GM21515 (cell line): ENCODE measurements at regions not wholly inside any gene's neighbourhood (a gene's known extent, or its start where the extent isn't known, plus 50 kb on each side); places are given as distances from the start of the nearest gene placed in this dataset.
"Not testable (repeated sequence)": the region's sequence is repeated elsewhere in the genome, so short reads cannot be mapped to it uniquely, and the experiment has no call there.

Experiments used
- ATAC-seq: cut with Tn5 transposase; IDR thresholded peaks from one replicate; pipeline ENCODE4 v1.9.1; 2021; ENCODE audit not compliant: unreplicated experiment

DNA sequence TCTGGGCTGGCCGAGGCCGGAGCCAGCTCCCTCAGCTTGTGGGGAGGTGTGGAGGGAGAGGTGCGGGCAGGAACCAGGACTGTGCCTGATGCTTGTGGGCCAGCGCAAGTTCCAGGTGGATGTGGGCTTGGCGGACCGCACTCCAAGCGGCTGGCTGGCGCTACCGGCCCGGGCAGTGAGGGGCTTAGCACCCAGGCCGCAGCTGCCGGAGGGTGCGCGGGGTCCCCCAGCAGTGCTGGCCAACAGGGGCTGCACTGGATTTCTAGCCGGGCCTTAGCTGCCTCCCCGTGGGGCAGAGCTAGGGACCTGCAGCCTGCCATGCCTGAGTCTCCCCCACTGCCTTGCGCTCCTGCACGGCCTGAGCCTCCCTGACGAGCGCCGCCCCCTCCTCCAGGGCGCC is 242.8 kb downstream of the CCSER2 start:
- no peak for ATAC-seq

DNA sequence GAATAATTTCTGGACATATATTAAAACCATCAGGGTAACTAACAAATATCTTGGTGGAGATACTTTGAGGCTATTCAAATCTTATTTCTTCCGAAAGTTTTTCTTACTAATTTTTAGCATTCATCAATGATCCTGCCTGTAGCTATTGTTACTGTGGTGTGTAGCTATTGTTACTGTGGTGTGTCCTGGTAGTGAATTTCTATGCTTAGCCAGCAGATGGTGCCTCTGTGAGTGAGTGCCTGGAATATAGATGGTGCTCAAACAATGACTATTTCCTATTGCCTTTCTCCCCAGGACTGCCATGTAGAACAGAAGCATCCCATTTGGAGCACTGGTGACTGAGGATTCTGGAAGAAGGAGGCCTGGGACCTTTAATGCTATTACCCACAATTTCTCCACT is 245.7 kb downstream of the CCSER2 start:
- ATAC-seq = no peak

DNA sequence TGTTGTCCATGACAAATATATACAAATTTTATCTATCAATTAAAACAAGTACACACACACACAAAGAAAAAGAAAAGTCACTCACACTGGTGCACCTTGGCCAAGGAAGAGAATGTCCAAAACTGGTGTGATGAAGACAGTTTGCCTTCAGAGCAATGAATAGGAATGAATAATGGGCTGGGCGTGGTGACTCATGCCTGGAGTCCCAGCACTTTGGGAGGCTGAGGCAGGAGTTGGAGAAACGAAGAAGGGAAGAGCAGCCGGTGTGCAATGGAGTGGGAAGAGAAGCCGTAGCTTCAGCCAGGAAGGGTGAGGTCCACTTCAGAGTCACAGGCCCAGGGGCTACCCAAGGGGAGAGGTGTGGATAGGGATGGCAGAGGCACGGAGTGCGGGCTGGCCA is 253.6 kb downstream of the CCSER2 start:
- no peak for ATAC-seq

DNA sequence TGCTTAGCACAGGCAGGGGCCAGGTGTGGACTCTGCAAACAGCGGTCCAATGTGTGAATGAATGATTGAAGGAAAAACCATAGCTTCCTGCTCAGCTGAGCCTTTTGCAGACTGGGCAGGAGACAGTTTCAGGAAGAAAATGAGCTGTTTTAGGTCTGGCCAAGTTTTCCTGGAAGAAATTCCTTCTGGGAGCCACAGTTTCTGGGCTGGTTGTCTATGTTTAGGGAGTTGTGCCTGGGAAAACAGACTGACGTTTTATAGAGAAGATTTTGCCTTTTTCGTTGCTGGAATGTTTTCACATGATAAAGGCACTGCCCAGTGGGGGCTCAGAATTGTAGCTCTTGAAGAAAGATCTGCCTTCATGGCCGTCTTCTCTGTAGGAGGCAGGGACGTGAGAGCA is 255.1 kb downstream of the CCSER2 start:
- no peak for ATAC-seq

- no peak for ATAC-seq
Measured at GRCh38 chr10:84587789-84588188, 259.4 kb downstream of the CCSER2 start.

- no peak for ATAC-seq
Measured at GRCh38 chr10:84588426-84588825, 260.0 kb downstream of the CCSER2 start.

DNA sequence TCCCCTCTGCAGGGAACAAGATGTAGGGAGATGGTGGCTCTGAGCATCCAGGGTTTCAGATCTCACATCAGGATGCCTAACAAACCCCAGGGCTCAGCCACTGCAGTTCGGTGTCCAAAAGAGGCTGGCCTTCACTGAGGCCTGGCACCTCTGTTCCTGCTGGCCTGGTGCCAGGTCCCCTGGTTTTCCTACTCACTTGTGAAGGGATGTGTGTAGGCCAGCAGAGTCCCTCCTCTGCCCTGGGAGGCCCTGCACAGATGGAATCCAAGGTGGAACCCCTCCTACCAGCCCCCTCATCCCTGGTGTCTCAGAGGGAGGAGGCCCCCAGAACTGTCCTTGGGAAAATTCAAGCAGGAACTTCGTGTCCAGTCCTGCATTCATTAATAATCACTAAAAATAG is 260.6 kb downstream of the CCSER2 start:
- no peak for ATAC-seq

DNA sequence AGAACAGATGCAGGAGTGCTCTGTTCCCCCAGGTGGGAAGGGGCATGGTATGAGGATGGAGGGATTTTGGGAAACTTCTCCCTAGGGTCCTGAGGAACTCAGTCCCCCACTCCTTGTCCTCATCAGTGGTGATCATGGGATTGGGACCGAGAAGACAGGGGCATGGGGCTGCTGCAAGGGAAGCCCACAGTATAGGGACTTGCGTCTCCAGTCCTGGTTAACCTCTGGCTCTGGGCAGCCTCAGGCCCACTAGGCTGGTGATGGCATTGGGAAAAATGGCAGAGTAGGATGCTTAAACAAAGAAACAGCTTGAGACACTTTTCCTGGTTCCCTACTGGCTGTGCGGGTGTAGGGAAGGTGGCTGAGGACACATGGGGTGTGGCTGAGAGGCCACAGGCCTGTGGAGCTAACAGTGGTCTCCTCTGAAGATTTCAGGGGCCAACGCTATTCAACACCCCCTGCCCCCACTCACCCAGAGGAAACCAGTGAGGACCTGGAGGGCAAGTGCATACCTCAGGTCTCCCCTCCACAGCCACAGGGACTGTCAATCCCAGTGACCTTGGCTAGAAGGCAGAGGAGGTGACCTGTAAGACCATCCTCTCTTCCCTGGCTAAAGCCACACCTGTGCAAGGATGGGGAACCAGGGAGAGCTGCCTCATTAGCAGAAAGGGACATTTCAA is 261.3 kb downstream of the CCSER2 start:
- ATAC-seq = no peak

- no peak for ATAC-seq
Measured at GRCh38 chr10:84590327-84591193, 262.2 kb downstream of the CCSER2 start.

- no peak for ATAC-seq
Measured at GRCh38 chr10:84593506-84593905, 265.1 kb downstream of the CCSER2 start.

DNA sequence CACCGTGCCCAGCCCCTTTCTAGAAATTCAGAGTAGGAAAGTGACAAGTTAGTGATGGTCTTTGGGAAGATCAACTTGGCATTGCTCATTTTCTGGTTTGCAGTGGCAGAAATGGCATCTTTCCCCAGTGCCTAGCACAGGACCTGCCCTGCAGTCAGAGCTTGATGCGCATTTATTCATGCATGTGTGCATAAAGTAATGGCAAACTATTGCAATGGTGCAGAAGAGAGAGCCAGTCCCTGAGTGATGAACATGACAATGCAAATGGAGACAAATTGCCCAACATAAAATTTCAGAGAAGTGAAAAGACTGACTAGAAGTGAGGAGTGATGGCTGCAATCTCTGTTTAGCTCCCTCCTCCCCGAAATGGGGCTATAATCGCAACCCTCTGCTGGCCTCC is 268.2 kb downstream of the CCSER2 start:
- no peak for ATAC-seq

DNA sequence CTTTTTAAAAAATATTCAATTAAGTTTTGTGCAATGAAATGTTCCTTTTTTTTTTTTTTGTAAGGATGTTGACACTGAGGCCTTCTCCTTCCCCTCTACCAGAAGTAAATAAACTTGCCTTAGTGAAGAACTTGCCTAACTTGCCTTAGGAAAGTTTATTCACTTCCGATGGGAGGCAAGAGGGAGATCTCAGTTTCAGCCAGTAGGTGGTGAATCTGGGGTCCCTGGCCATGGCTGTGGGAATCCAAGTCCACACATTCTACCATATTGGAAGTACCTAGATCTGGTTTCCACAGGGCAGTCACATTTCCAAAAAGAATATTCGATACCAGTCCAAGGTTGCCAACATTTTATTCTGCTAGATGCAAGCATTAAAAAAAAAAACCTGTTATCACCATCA is 270.9 kb downstream of the CCSER2 start:
- no peak for ATAC-seq

- no peak for ATAC-seq
Measured at GRCh38 chr10:84600947-84601346, 272.6 kb downstream of the CCSER2 start.

- ATAC-seq = not testable (repeated sequence)
Measured at GRCh38 chr10:84602543-84602942, 274.2 kb downstream of the CCSER2 start.

DNA sequence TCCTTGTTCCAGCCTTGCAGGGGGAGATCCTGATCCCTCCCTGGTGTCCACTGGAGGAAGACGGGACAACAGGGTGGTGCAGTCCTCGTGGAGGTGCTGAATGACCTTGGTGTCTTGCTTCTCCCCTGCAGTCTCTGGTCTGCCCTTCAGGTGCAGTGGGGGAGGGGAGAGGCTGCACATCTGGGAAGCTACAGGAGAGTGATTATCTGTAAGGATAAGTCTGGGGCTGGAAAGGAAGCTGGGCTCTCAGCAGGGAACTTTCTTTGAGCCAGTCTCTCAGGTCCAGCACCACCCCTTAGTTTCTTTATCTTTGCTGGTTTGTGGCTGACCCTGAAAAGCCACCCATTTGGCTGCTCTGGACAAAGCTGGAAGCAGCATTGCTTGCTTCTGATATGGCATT is 275.6 kb downstream of the CCSER2 start:
- no peak for ATAC-seq

GRCh38 chr10:84605802-84606201 is 277.4 kb downstream of the CCSER2 start:
- no peak for ATAC-seq

DNA sequence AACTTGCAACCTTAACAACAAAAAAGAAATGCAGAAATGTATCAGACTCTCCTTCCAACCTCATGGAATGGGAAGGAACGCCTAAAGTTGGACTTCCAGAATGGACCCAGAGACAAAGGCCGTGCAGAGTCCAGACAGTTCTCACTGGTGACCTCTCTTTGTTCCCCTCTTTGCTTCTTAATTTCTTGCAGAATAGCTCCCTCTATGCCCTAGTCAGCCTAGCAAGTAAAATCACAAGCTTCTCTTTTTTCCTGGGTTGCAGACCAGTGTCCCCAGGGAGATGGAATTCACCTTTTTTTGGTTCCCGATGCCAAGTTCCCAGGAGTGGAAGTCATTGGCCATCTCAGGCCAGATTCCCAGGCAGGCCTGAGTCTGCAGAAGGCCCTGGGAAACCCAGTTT is 278.0 kb downstream of the CCSER2 start:
- ATAC-seq = no peak

GRCh38 chr10:84607044-84607443 is 278.7 kb downstream of the CCSER2 start:
- ATAC-seq = no peak

DNA sequence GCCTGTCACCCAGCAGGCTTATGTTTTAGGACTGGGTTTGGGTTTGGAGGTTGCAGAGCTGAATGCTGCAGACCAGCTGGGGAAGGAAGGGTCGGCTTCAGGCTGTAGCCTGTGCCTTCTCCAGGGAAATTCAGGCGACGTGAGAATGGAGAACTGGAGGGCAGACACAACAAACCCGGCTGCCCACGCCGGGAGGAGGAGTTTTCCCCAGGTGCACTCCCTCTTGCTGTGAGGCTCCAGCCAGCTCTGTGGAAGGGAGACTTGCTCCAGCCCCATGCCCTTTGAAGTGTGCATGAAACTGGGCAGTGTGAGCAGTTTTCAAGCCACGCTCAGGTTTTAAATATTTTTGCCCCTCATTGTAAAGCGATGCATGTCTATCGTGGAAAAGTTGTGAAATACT is 279.1 kb downstream of the CCSER2 start:
- no peak for ATAC-seq

DNA sequence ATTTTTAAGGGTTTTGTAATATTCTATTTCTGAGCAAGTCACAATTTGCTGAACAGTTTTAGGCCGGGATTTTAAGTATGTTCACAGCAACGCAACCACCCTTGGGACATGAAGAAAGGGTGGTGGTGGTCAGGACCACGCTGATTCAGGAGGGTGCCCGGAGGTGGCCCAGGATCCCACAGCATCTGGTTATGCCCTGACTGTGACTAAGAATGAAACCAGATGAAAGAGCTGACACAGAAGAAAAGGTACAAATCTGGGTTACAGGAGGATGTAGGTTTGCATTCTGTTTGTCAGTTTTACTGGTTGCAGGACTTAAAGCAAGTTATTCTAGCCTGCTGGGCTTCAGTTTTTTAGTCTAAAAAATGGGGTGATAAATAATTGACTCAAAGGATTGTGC is 279.7 kb downstream of the CCSER2 start:
- ATAC-seq = no peak

DNA sequence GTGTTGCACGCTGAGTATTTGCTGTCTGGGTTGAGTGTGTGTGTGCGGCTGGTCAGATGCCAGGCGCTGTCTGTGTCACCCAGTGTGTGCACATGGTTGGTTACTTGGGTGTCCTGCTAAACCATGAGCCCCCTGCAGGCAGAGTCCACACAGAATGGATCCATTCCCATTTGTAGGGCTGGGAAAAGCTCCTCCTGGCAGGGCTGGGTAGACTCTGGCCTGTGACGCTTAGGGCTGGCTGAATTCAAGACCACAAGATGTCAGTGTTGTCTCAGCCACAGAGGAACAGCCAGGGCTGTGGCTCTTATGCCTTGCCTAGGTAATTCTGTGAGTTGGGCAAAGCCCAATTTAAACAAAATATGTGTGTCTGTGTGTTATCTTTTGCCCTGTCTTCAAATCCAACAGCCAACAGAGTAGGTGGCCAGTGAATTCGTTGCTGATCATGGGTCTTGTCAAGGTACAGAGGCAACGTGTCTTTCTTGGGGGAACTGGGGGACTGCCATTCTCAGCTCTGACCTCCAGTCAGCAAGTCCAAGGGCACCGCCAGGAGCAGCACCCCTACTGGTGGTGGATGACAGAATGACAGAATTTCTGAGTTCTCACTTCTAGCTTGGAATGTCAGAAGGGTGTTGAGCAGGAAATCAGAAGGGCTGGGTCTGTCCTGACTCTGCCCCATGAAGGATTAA is 285.1 kb downstream of the CCSER2 start:
- ATAC-seq = no peak
